ENCODE measurements at regions not wholly inside any gene's neighbourhood (a gene's known extent, or its start where the extent isn't known, plus 50 kb on each side); places are given as distances from the start of the nearest gene placed in this dataset.

GRCh38 chr1:30085811-30086770 lies 637.3 kb downstream of the MATN1 start:
- H3K27me3 Mint-ChIP-seq (ENCODE audit: insufficient read depth, low read depth), result peaks cover 10% of the 10 kb centered on the region
- Histone ChIP-seq H4K20me1 (ENCODE audit: low read depth) (no peaks in the 10 kb centered on the region), H2AFZ (replicated peaks) (peak overlapping the region; percentile 73)

DNA sequence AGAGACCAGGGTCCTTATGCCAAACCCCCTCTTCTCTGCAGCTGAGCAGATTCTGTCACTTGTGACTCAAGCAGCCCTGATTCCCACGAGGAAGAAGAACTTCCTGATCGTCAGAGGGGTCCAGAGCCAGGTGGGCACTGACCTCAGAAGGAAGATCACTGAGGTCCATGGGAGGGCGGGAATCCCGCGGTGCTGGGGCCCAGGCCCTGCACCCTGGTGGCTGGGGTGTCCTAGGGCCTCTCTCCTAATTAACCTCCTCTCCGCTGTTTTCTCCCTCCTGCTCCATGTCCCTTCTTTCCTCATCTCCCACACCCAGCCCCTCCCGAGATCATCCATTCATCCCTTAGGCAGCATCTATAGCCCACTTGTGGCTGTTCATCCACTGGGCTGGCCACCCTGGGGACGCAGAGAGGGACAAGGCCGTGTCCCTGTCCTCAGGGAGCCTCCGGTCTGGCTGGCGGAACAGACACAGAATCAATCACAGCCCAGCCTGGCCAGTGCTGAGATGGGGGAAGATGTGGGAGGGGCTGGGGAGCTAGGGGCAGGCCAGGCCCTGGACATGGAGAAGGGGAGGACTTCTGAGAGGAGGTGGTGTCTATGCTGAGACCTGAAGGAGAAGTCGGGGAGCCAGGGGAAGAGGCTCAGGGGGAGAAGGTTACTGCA lies 638.3 kb downstream of the MATN1 start:
- Histone ChIP-seq H3K4me3 (no peak overlapping the region), H3K27ac (no peak overlapping the region), H3K36me3 (no peaks in the 10 kb centered on the region), H4K20me1 (ENCODE audit: low read depth) (no peaks in the 10 kb centered on the region), H3F3A (ENCODE audit: low read depth) (no peaks in the 10 kb centered on the region), H3K4me2 (peak overlapping the region; percentile 72), H2AFZ (replicated peaks) (no peak overlapping the region), H3K9ac (no peak overlapping the region), H3K9me3 (ENCODE audit: low read depth) (no peaks in the 10 kb centered on the region), H3K79me2 (ENCODE audit: low read depth) (no peaks in the 10 kb centered on the region), H3K27me3 (no peaks in the 10 kb centered on the region), H3K4me1 (peaks cover 8% of the 10 kb centered on the region)
- TF ChIP-seq CTCF (IDR thresholded peaks at IDR 0.05), result no peak
- TF ChIP-seq EZH2 (IDR thresholded peaks at IDR 0.05), result no peak
- TF ChIP-seq EZH2phosphoT487 (IDR thresholded peaks at IDR 0.05), result no peak
- H3K4me3 Mint-ChIP-seq, result peak overlapping the region; percentile 14
- H3K9me3 Mint-ChIP-seq, result peaks cover 2% of the 10 kb centered on the region
- H3K4me1 Mint-ChIP-seq, result peaks cover 34% of the 10 kb centered on the region
- DNase-seq (ENCODE audit: low spot score), result no peak
- no peak overlapping the region for H3K27ac Mint-ChIP-seq
- H3K36me3 Mint-ChIP-seq, result no peaks in the 10 kb centered on the region
- peaks cover 9% of the 10 kb centered on the region for H3K27me3 Mint-ChIP-seq (ENCODE audit: insufficient read depth, low read depth)

More at GRCh38 chr1:30085811-30086770, 637.3 kb downstream of the MATN1 start:
- Histone ChIP-seq H3K9me3 (ENCODE audit: low read depth) (no peaks in the 10 kb centered on the region), H3K79me2 (ENCODE audit: low read depth) (no peaks in the 10 kb centered on the region), H3K4me3 (peak overlapping the region; percentile 39), H3K27ac (no peak overlapping the region), H3F3A (ENCODE audit: low read depth) (no peaks in the 10 kb centered on the region), H3K9ac (no peak overlapping the region), H3K27me3 (no peaks in the 10 kb centered on the region), H3K36me3 (no peaks in the 10 kb centered on the region), H3K4me1 (peaks cover 8% of the 10 kb centered on the region), H3K4me2 (peak overlapping the region; percentile 72)
- Mint-ChIP-seq H3K36me3 (no peaks in the 10 kb centered on the region), H3K4me1 (peaks cover 34% of the 10 kb centered on the region), H3K4me3 (peak overlapping the region; percentile 36), H3K27ac (peak overlapping the region; percentile 75), H3K9me3 (peaks cover 5% of the 10 kb centered on the region)
- peak; percentile 96 for DNase-seq (ENCODE audit: low spot score)
- TF ChIP-seq CTCF (IDR thresholded peaks at IDR 0.05), result peak; percentile 95
- TF ChIP-seq EZH2 (IDR thresholded peaks at IDR 0.05), result no peak
- no peak for TF ChIP-seq EZH2phosphoT487 (IDR thresholded peaks at IDR 0.05)

DNA sequence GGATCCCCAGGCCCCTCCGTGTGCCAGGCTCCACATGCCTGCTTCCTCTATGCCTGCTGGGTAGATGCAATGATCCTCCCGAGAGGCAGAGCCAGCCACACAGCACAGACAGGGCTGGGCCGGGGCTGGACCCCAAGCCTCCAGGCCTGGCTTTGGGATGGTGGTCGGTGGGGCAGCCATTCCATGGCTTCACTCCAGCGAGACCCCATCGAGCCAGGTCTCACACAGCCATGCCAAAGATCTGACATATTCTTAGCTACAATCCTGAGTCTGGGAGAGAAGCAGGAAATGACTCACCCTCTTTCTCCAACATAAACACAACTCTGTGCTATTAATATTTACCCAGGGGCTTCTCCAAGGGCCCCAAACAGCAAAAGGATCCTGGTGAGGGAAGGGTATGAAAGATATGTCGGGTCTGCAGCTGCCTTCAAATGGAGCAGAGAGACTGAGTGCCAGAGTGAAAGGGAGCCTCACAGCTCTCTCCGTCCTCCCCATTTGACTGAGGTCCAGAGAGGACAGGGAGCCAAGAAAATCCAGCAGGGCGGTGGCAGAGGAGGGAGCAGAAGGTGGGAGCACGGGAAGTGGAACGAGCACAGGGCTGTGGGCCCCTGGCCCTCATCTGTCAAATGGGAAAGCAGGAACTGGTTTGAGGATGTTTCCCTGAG lies 639.5 kb downstream of the MATN1 start:
- H3K36me3 Mint-ChIP-seq, result no peaks in the 10 kb centered on the region
- no peaks in the 10 kb centered on the region for H3K9me3 ChIP-seq (ENCODE audit: low read depth)
- no peak overlapping the region for H3K4me3 Mint-ChIP-seq
- H3K79me2 ChIP-seq (ENCODE audit: low read depth), result no peaks in the 10 kb centered on the region
- H3K36me3 ChIP-seq, result no peaks in the 10 kb centered on the region
- H3K4me3 ChIP-seq, result no peak overlapping the region
- H3K9ac ChIP-seq, result no peak overlapping the region
- no peak overlapping the region for H2AFZ ChIP-seq (replicated peaks)
- no peak overlapping the region for H3K27ac Mint-ChIP-seq
- no peak for TF ChIP-seq EZH2phosphoT487 (IDR thresholded peaks at IDR 0.05)
- no peak for TF ChIP-seq CTCF (IDR thresholded peaks at IDR 0.05)
- TF ChIP-seq EZH2 (IDR thresholded peaks at IDR 0.05), result no peak
- no peak overlapping the region for H3K4me2 ChIP-seq
- no peaks in the 10 kb centered on the region for H3K9me3 Mint-ChIP-seq
- no peaks in the 10 kb centered on the region for H4K20me1 ChIP-seq (ENCODE audit: low read depth)
- no peaks in the 10 kb centered on the region for H3F3A ChIP-seq (ENCODE audit: low read depth)
- peaks cover 8% of the 10 kb centered on the region for H3K4me1 ChIP-seq
- peaks cover 7% of the 10 kb centered on the region for H3K27me3 Mint-ChIP-seq (ENCODE audit: insufficient read depth, low read depth)
- no peak for DNase-seq (ENCODE audit: low spot score)
- no peak overlapping the region for H3K27ac ChIP-seq
- no peaks in the 10 kb centered on the region for H3K27me3 ChIP-seq
- peaks cover 26% of the 10 kb centered on the region for H3K4me1 Mint-ChIP-seq

Measured in neural progenitor cell (in vitro differentiated cells).